Muscle of back (tissue), 3 donors: ENCODE measurements at regions not wholly inside any gene's neighbourhood (a gene's known extent, or its start where the extent isn't known, plus 50 kb on each side); places are given as distances from the start of the nearest gene placed in this dataset.
"Not testable (repeated sequence)": the region's sequence is repeated elsewhere in the genome, so short reads cannot be mapped to it uniquely, and the experiment has no call there.

Source experiments
- DNase-seq, 3 donors: peaks; one replicate each; pipeline versions ENCODE4 v3.0.0 to v3.0.0-alpha.2; 2013

- DNase-seq, result no peak
These were observed 308.9 kb downstream of the DTHD1 start for GRCh38 chr4:36590343-36590742.

- DNase-seq, result no peak
These were observed 320.6 kb downstream of the DTHD1 start for GRCh38 chr4:36601864-36602495.

- no peak for DNase-seq
These were observed 328.2 kb downstream of the DTHD1 start for GRCh38 chr4:36609661-36610060.

- DNase-seq, result no peak
These were observed 329.2 kb downstream of the DTHD1 start for GRCh38 chr4:36610628-36611027.

- not testable (repeated sequence) for DNase-seq
These were observed 331.7 kb downstream of the DTHD1 start for GRCh38 chr4:36613142-36613541.

GRCh38 chr4:36614011-36614410, 332.6 kb downstream of the DTHD1 start:
- DNase-seq, result no peak

GRCh38 chr4:36618102-36618501, 336.7 kb downstream of the DTHD1 start:
- no peak for DNase-seq

GRCh38 chr4:36624030-36624429, 342.6 kb downstream of the DTHD1 start:
- DNase-seq, result no peak

GRCh38 chr4:36638273-36638811, 356.9 kb downstream of the DTHD1 start:
- DNase-seq, result no peak

- DNase-seq, result no peak
These were observed 359.5 kb downstream of the DTHD1 start for GRCh38 chr4:36640876-36641275.

- DNase-seq, result no peak
These were observed 369.8 kb downstream of the DTHD1 start for GRCh38 chr4:36651253-36651652.

GRCh38 chr4:36652857-36653256, 371.4 kb downstream of the DTHD1 start:
- DNase-seq, result no peak

GRCh38 chr4:36665985-36666527, 384.6 kb downstream of the DTHD1 start:
- no peak for DNase-seq

- DNase-seq, result no peak
These were observed 394.0 kb downstream of the DTHD1 start for GRCh38 chr4:36675436-36675835.

GRCh38 chr4:36676139-36677050, 395.0 kb downstream of the DTHD1 start:
- DNase-seq, result peak in 1 of 3 donors; percentile 31

GRCh38 chr4:36677112-36677511, 395.7 kb downstream of the DTHD1 start:
- no peak for DNase-seq

GRCh38 chr4:36677874-36678273, 396.5 kb downstream of the DTHD1 start:
- DNase-seq, result no peak

- no peak for DNase-seq
These were observed 406.3 kb downstream of the DTHD1 start for GRCh38 chr4:36687681-36688080.

- DNase-seq, result no peak
These were observed 411.2 kb downstream of the DTHD1 start for GRCh38 chr4:36692586-36692985.

- DNase-seq, result no peak
These were observed 420.8 kb downstream of the DTHD1 start for GRCh38 chr4:36702245-36702644.

- DNase-seq, result no peak
These were observed 422.9 kb downstream of the DTHD1 start for GRCh38 chr4:36704289-36704688.

- no peak for DNase-seq
These were observed 428.6 kb downstream of the DTHD1 start for GRCh38 chr4:36709991-36710390.

- DNase-seq, result no peak
These were observed 430.6 kb downstream of the DTHD1 start for GRCh38 chr4:36712013-36712412.
